Islet of Langerhans (tissue), 1 donor: ENCODE measurements at regions not wholly inside any gene's neighbourhood (a gene's known extent, or its start where the extent isn't known, plus 50 kb on each side); places are given as distances from the start of the nearest gene placed in this dataset.
"Not testable (repeated sequence)": the region's sequence is repeated elsewhere in the genome, so short reads cannot be mapped to it uniquely, and the experiment has no call there.

Experiments
- FAIRE-seq: peaks from one replicate; lab custom pipeline; 2011; peaks lifted over from hg19 to GRCh38; lab: Jason Lieb, UNC

DNA sequence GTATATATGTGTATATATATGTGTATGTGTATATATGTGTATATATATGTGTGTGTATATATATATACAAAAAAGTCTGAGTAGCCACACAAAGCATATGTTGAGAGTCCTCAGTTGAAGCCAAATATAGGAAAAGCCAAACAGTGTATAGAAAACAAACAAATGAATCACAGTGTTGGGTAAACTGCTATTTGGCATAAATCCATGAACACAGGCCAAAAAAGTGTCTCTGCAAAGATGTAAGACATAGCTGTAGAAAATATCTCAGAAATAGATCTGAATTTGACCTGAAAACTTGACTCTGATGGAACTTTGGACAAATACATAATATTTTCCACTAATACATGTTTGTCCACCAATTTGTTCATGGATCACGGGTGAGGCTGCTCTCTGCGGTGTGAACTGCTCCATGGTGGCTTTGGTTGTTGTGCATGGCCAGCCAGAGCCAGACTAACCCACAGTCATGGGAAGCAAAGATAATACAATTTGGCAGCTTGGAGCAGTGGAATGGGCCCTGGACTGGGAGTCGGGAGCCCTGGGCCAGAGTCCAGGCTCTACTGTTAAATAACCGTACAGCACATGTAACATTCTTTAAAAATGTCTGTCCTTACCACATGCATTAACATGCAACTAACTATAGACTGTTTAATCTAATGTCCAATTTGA, 76.9 kb upstream of the EED start:
- no peak for FAIRE-seq

DNA sequence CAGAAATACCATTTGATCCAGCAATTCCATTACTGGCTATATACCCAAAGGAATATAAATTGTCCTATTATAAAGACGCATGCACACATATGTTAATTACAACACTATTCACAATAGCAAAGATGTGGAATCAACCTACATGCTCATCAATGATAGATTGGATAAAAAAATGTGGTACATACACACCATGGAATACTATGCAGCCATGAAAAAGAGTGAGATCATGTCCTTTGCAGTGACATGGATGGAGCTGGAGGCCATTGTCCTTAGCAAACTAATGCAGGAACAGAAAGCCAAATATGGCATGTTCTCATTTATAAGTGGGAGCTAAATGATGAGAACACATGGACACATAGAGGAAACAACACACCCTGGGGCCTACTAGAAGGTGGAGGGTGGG, 78.3 kb upstream of the EED start:
- not testable (repeated sequence) for FAIRE-seq

DNA sequence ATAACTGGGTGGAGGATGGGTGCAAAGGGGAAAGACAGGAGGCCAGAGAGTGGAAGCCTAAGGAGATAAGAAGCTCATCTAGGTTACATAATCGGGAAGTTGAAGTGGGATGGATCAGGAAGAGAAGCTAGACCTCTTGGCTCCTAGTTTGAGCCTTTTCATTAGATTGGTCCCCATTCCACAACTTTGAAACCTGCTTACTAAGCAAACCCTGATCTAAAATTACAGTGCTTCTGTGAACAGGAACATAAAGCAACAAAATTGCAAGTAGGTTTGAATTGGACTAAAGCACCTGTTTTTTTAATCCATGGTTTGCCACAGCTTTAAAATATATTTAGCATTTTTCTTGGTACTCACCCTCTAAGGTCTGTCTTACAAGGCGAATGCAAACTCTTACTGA, 80.4 kb upstream of the EED start:
- no peak for FAIRE-seq

DNA sequence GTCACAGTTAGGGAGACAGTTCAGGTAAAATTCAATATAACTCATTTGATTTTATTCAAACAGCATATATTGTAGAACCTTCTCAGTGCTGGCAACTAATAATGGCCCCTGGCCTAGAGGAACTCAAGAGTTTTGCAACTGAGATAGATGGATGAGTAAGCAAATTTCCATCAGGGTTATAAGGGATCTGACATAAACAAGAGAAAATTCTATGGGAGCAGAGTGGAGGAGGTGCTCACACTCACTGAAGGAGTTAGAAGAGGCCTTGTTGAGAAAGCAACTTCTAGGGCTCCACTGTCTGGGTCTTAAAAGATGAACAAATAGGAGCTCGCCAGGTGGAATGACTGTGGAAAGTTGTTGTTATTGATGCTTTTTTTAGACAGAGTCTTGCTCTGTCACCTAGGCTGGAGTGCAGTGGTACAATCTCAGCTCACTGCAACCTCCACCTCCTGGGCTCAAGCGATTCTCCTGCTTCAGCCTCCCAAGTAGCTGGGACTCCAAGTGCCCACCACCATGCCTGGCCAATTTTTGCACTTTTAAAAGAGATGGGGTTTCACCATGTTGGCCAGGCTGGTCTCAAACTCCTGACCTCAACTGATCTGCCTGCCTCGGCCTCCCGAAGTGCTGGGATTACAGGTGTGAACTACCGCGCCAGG, 81.2 kb upstream of the EED start:
- FAIRE-seq = not testable (repeated sequence)

DNA sequence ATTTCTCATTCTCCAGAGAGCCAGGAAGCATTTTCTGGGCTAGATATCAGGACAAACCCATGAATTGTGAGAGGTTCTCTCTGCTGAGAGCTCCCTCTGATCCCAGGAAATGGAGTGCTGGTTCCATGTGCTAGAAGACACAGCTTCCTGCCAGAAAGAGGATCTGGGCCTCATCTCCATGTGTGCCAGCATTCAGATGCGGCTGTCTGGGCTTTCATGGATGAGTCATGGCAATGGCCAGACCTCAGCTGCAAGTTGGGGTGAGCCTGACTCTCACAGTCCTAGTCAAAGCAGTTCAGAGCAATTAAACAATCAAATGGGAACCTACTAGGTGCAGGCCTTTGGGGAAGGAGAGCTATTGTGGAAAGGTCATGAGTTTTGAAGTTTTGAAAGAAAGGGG, 82.3 kb upstream of the EED start:
- FAIRE-seq = no peak

DNA sequence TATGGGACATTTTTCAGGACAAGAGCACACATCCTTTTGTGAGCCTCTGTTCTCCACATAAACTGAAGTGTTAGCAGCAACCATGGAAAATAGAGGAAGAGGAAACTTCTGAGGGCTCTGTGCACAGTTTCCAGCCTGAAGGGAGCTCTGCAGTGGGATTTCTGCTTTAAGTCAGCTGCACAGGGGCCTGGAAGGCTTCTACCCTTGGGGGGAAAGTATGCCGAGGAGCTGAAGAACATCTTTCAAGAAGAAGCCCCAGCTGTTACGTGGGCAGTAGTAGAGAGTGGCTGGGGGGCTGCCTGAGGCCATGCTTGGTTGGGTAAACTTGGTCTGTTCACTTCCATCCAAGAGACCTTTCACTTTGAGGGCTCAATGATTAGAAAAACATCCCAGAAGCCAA, 82.7 kb upstream of the EED start:
- no peak for FAIRE-seq

DNA sequence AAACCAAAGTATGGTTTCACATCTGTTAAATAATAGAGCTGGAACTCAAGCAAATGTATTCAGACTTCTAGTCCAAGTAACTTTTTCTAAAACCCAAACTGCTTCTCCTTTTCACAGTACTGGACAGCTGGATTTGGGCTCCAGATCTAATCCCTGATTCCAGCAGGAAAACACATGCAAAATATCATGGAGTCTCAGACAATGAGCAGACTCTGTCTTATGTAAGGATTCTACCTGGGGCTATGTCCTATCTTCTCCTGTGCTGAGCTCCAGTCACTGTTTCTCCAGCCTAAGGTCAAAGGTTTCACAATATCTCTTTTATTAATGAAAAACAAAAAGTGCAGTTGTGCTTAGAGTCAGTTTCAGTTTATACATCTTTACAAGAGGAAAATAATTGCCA, 83.2 kb upstream of the EED start:
- FAIRE-seq = no peak

DNA sequence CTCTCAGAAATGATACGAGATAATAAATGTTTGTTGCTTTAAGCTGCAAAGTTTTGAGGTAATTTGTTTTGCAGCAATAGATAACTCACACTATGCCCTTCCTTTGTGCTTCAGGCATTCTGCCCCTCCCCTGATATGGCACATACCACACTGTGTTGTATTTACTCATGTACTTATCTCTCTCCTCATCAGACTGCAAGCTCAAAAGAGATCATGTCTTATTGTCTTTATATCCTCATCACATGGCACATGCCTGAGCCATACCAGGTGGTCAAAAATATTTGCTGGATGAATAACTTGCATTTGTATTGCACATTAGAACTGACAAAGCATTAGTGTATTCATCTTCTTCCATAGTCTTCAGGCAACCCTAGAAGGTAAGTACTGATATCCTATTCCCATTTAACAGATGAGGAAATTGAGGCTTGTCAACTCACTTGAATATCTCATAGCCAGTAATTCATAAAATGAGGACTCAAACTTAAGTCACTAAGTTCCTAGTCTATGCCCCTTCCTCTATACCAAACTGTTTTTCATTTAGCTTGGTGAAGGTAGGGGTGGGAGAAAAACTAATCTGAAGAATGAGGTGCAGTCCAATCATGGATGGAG, 83.9 kb upstream of the EED start:
- FAIRE-seq = no peak

DNA sequence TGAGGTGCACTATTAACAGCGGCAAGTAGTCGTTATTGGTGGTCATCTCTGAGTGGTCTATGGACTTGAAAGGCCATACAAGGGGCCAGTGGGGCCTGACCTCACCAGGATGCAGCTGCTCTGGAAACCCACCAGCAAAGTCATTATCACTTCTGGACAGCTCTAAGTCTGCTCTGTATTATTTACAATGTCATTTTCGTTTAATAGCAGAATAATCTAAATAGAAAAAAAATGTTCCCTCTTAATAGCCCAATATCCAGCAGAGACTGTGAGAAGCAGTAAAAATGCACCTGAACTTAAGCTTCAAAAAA, 85.0 kb upstream of the EED start:
- FAIRE-seq = no peak

DNA sequence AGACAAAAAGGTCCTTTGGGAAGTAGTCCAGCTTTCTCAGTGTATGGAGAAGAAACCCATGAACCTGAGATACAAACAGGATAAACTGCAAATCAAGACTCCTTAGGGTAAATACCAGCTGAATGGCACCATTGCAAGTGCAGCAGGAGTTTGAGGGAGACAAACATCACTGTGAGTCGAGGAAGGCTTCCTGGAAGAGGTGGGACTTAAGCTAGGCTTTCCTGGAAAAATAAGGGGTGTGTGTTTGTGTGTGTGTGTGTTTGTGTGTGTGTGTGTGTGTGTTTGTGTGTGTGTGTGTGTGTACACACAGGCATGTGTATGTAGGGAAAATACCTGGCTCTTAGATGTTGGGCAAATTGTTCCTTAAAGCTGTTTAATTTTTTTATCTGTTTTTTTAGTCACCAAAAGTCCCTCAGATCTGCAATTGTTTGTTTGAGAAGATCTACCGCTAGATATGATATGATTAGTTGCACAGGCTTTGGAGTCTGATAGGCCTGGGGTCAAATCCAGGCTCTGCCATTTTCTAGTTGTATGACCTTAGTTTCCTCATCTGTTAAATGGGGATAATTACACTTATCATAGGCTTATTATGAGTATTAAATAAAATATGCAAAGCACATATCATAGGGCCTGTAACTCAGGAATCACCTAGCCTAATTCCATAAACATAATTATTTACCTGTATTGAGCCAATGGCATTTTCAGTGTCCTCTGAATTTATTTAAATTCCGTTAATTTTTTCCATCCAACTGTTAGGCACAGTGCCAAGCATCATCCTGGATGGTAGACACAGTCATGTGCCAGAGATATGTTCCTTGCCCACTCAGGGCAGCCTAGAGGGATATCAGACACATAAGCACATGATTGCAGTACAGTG, 85.6 kb upstream of the EED start:
- no peak for FAIRE-seq

DNA sequence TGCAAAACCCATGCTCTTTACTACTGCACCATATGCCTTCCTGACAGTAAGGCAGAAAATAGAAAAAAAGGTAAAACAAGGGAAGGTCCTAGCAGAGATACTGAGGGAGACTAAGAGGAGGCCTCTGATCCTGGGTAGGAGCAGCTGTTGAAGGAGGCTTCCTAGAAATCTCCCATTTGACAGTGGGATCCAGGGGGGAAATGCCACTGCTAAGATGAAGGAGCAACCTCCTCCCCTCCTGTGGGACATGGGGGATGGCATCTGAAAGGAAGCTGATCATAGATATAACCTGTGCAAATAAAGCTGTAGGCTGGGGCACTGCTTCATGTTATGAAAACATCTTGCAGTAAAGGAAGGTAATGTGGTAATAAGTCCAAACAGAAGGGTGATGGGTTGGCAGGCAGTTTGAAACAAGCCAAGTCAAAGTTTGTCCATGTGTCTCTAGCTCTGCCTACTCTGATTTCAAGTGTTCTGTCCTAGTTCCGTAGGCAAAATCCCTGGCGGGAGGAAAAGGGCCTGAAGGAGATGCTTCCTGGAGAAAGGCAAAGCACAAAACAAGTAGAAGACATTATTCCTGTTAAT, 86.7 kb upstream of the EED start:
- FAIRE-seq = no peak

DNA sequence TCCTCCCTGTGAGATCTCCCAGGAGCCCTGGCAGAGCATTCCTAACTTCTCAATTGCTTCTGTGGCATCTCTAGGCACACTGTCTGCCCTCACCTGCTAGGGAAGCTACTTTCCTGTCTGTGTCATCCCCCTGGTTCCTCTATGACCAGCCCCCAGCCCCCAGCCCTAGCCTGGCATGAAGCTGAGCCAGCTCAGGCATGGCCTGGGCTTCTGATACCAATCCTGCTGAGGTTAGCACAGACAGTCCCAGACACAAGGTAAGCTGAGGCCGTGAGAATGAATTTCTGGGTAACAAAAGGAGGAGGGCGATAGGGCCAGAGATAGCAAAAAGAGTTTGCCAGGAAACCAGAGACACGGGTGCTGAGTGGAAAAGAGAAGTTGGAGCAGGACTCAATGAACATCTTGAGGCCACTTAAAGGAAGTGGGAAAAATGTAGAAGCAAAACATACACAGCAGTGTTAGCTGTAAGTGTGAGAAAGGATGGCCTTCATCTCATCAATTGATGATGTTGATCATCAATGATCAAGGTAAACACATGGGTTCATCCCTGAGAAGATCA, 87.6 kb upstream of the PICALM start:
- FAIRE-seq = no peak

DNA sequence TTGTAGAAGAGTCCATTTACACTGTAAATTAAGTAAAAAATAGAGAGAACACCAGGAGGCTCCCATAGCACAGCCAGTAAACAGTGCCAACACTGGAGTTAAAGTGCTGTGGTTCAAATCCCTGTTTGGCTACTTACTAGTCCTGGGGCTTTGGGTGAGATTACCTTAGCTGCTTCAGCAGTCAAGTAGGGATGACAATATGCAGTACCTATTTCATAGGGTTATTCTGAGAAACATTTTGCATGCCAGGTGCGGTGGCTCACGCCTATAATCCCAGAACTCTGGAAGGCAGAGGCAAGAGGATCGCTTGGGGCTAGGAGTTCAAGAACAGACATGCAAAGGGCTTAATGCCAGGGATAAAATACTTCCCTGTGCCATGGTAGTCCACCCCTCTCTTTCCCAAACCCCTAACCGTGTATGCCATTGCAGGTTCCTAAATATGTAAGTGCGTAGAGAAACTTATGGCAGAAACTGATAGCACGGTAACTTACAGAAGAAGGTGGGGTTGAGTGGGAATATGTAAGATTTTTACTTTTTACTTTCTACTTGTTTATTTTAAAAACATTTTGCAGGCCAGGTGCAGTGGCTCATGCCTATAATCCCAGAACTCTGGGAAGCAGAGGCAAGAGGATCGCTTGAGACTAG, 86.4 kb upstream of the PICALM start:
- FAIRE-seq = no peak

DNA sequence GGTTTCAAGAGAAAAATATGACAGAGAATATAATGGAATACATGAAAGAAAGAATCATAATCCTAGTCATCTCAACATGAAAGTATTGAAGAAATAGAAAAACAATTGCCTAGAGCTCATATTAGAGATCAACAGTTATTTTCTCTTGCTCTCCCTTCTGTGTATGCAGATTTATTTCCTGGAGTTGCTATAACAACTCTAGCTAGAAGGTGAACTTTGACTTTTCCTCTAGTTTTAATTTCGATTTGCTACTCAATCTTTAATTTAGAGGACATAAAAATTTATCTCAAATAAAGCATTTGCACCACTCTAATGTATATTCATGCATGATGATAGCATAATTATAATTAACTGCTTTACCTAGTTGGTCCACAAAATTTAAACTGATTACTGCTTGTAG, 84.6 kb upstream of the PICALM start:
- no peak for FAIRE-seq

DNA sequence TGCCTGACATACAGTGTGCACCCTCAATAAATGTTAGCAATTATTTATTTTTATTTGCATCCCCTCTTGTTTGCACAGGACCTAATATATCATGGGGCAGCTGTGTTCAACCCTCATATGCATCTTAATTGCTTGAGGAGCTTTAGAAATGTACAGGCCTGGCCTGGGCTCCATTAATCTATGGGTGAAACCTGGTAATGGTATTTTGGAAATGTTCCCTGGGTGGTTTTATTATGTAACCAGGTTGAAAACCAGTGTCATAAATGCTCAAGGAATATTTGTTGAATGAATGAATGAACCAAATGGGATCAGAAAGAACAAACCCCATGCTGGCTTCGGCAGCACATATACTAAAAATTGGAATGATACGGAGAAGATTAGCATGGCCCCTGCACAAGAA, 84.0 kb upstream of the PICALM start:
- no peak for FAIRE-seq

DNA sequence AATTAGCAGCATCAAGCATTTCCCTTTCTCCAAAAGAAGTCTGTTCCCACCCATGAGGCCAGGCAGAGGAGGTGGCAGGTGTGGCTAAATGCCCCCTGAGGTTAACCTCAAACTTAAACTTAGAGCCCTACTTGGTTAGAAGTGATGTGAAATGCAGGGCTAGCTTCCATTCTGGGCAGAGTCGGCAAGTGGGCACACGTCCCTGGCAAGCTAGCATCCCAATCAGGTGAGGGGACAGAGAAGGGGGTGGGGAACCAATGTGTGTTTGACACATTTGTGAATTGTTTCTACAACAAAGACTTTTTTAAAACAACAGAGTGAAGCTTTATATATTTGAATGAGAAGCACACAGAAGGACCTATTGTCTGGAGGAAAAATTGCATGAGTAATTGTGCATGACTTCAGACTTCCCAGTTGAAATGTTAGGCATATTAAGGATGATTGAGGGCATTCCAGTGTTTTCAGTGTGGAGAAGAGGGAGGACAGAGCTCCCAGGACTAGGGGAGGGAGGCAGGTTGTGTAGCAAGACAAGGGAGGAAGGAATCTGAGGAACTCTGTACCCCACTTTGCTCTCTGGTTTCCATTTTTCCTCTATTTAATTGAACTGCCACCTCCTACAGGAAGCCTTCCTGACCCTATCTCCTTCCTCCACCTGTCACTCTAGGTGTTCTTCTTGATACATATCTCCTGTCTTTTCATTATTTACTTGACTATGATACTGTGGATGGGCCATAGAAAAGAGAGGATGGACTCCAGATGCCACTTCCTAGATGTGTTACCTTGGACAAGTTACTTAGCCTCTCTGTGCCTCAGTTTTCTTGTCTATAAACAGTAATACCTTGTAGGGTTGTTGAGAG, 83.3 kb upstream of the PICALM start:
- no peak for FAIRE-seq

DNA sequence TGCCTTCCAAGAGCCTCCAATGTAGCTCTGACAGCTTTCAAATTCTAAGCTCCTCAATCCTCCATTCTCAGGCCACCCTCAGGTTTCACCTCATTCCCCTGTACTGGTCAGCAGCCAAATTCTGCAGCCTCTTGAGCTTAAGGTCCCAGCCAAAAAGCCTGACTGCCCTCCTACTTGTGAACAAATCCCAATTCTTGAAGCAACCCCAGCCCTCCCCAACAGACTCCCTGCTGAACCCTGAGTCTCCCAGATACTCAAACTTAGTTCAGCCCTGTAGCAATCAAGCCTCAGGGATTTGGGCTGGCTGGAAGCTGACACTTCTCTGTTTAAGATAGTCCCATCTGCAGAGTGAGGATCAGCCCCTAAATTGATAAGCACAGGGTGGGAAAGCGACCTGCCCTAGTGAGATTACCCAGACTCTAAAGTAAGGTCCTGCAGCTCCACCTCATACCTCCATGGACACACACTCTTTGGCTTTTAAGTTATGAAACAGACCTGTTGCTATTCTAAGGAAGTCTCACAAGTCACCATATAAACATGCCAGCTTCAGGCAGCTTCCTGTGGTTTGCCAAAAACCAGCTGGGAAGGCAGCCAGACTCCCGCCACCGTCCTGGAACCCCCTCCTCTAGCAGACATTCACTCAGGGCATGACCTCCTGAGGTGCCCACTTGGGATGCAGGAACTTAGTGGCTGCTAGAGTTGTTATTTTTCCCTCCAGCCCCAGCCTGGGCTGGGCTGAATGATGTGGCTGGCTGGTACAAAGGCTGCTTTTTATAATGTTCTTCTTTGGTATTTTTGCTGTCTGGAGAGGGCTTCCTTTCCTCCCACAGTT, 82.5 kb upstream of the PICALM start:
- FAIRE-seq = no peak

DNA sequence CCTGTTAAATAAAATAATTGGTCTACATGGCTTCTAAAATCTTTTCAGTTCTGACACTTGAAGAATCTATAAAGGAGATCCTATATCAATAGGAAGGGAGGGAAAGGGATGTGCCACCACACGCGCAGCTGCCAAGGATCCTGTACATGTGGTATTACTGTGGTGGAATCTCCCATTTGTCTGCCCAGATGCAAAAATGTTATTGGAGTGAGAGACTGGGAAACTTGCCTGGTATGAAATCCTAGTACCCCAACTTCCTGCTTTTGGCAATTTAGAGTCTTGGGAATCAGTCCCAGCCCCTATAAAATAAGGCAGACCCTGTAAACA, 81.9 kb upstream of the PICALM start:
- no peak for FAIRE-seq

DNA sequence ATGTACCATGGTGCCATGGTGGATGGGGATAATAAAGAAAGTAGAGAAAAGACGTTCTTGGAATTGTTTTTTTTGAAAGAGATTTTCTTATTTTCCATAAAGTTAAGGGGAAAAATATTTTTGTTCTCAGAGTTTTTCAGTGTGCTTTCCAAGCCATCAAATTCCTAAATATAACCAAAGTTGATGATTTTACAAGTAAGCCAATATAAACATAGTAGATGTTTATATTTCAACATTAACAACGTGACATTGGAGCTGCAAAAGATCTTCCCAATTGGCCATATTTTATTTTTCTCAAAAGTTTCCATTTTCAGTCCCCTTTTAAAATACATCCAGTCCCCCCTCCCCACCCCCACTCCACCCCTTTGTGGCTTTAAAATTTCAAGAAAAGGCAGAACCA, 80.9 kb upstream of the PICALM start:
- no peak for FAIRE-seq

DNA sequence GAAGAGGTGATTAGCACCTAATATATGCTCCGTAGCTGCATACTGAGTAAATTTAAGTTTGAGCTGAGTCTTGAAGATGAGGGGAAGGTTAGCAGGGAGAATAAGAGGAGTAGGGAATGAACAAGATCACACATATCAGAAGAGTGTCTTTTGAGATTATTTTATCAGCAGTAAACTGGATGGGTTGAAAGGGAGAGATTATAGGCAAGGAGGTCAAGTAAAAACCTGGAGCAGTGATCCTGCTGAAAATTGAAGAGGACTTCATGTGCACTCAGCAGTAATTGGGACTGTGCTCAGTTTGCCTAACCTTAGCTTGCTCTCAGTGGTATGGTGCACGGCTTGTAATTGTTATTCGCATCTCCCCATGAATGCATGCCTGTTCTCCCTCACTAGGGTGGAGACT, 79.5 kb upstream of the PICALM start:
- FAIRE-seq = no peak
